GM18505 (cell line): ENCODE measurements at regions not wholly inside any gene's neighbourhood (a gene's known extent, or its start where the extent isn't known, plus 50 kb on each side); places are given as distances from the start of the nearest gene placed in this dataset.

Source experiments
- ATAC-seq: cut with Tn5 transposase; IDR thresholded peaks from one replicate; pipeline ENCODE4 v1.9.1; 2021; ENCODE audit not compliant: unreplicated experiment
- POLR2A ChIP-seq: IDR thresholded peaks from 4 replicates; pipeline ENCODE4 v1.6.1; 2011; ENCODE audit warnings: borderline replicate concordance; ENCODE audit not compliant: insufficient read depth, insufficient read length; ENCODE audit errors: extremely low read depth

DNA sequence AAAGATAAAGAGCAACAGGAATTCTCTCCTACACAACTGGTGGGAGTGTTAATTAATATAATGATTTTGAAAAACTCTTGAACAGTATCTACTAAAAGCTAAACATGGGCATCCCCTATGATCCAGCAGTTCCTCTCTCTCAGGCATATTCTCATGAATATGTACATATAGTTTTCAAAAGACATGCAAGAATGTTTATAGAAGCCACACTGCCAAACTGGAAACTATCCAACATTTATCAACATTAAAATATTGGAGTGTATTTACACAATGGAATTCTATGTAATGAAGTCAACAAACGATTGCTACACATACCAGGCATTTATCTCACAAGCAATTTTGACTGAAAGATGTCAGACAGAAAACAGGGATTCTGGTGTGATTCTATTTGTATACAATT, 404.5 kb upstream of the ANKRD30A start:
- ATAC-seq = no peak
- TF ChIP-seq POLR2A = no peak

DNA sequence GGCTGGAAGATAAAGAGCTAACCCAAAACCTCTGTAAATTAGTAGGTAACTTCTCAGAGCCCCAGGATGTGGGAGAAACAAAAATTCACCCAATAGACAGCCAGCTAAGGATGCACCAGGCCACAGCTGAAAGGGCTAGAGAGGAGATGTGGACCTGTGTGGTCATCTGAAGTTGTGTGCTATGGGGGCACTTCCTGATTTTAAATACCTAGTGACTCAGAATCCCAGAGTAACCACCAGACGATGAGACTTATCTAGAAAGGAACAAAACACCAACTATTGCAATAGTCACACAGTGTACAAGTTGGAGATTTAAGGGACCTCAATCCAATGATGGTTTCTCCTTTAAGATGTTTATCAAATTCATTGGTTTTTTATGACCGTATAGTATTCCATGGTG, 408.3 kb upstream of the ANKRD30A start:
- no peak for ATAC-seq
- TF ChIP-seq POLR2A = no peak

DNA sequence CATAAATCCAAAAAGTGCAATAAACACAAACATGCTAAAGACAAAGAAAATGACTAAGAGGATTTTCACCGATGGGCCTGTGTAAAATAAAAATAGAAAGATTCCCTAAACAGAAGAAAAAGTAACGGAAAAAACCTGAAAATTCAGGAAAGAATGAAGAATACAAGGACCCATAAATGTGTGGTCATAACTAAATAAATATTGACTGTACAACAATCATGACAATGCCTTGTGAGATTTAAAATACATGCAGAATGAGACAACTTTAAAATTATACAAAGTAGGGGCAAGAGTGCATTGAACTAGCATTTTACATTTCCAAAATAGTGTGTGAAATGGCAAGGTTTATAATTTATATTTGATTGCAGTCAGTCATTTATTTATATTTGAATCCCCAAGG, 409.1 kb upstream of the ANKRD30A start:
- ATAC-seq = no peak
- TF ChIP-seq POLR2A = no peak

DNA sequence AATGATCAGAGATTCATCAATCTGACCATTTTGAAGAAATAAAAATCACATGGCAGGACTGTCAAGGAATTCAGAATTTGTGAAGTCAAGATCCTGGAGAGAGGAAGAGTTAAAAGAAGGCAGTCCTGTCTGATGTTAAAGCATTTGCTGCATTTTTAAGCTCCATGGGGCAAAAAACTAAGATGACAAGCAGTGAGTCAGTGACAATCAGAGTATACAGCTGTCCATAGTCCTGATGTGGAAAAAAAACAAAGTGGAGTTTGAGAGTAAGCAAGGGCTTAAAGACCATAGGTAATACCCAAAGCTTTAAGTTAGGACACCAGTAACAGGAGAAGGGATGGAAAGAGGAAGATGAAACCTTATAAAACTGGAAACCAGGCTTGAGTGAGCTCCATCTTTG, 412.7 kb upstream of the ANKRD30A start:
- ATAC-seq = no peak
- TF ChIP-seq POLR2A = no peak

DNA sequence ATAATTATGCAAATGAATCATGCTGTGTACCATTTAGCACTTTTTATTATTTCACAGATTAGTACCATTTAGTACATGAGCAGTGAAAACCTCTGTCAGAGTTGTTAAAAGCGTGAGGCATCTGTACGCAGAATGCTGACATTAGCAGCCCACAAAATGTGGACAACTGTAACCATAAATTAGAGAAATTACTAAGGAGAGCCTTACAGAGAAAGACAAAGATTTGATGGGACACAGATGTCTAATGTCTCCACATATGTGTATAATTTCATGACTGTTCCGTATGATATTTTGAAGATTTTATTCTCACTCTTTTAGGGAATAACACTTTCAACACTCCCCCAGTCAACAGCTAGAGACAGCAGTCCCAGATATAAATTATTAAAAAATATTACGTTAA, 414.0 kb upstream of the ANKRD30A start:
- ATAC-seq = no peak
- no peak for TF ChIP-seq POLR2A

DNA sequence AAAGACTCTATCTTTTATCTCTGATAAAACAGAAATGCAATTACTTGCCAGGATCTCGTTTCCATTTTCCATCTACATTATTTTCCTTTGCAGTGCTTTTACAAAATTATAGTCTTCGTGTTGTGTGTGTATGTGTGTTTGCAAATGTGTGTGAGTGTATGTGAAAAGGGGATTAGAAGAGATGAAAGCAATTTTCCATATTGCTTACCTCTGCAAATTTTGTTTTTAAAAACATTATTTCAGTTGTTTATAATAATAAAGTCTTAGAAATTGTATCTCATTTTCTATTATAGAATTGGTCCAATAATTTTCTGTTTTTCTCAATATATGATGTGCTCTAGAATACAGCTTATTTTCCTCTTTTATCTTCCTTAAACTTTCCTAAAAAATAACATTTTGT, 421.3 kb upstream of the ANKRD30A start:
- TF ChIP-seq POLR2A = no peak
- no peak for ATAC-seq

DNA sequence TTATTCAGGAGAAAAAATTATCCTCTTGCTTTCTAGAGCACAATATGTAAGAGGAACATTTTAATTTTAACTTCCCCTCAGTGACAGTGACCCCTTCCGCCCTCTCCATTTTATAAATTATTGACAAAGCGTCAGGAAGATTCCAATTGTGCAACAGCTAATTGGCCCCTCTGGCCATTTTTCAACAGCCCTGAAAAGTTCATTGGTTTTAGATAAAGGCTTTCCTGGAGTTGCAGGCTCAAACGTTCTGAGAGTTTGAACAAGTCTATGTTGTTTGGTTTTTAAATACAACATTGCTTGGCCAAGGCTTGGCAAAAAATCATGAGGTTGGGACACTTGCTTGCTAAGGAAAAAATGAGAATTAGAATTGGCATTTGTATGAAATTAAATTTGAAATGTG, 422.2 kb upstream of the ANKRD30A start:
- TF ChIP-seq POLR2A = no peak
- ATAC-seq = no peak

DNA sequence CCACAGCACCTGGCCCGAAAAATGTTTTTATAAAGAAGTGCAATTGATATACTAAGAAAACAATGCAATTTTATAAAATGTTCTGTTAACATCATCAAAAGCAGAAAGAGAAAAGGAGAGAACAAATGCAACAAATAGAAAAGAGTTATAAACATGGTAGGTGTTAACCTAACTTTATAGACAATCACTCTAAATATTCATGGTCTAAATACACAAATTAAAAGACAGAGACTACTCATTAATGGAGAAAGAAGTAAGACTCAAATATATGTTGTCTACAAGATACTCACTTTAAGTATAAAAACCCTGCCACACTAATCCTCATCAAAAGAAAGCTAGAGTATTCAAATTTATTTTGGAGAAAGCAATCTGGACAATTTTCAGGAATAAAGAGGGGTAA, 425.3 kb upstream of the ANKRD30A start:
- TF ChIP-seq POLR2A = no peak
- ATAC-seq = no peak

DNA sequence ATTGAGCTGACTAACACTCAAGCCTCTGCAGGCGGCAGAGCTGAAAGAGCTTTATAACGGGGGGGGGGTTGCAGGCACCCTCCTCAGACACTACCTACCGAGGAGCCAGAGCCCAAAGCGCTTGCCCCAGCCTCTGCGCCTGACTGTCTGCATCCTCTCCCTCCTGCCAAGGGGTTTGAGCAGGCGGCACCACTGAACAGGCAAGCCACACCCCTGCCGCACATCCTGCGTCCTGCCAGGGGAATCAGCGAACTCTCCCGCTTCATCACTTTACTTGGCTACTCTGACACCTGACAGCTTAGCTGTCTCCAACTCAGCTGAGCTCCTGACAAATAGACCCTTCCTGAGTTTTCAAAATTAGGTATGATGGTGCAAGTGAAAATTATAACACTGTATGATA, 432.6 kb upstream of the ANKRD30A start:
- TF ChIP-seq POLR2A = no peak
- no peak for ATAC-seq

DNA sequence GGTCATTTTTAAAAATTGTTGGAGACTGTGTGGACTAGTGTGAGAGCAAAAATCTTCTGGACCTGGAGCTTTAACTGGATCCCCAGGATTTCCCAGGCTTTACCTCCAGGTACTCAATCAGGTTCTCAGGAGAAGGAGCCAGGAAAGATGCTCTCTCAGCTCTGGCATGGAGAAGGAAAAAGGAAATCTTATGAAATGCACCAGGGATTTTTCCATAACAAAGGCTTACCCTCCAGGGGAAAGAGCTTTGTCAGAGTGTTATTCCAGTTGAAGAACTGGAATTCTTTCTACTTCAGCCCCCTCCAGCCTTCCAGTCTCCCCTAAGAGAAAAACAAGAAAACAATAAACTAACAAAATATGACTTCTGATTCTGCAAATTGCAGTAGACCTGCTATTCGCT, 436.7 kb upstream of the ANKRD30A start:
- no peak for ATAC-seq
- no peak for TF ChIP-seq POLR2A

DNA sequence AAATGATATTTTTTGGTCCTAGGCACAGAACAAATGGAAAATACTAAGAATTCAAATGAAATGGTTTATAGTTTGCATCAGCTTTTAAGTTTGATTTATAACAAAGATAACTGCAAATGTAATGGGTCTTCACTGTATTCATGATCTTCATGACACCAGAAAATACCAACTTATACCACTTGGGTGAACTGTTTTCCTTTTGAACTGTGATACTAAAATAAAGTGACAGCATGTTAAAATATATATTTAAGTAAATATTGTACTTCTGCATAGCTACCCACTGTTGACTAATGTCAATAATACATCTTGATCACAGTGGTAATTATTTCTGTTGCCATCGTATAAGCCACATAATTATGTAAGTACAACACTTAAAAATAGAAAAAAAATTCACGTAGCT, 442.0 kb upstream of the ANKRD30A start:
- TF ChIP-seq POLR2A = no peak
- ATAC-seq = no peak

DNA sequence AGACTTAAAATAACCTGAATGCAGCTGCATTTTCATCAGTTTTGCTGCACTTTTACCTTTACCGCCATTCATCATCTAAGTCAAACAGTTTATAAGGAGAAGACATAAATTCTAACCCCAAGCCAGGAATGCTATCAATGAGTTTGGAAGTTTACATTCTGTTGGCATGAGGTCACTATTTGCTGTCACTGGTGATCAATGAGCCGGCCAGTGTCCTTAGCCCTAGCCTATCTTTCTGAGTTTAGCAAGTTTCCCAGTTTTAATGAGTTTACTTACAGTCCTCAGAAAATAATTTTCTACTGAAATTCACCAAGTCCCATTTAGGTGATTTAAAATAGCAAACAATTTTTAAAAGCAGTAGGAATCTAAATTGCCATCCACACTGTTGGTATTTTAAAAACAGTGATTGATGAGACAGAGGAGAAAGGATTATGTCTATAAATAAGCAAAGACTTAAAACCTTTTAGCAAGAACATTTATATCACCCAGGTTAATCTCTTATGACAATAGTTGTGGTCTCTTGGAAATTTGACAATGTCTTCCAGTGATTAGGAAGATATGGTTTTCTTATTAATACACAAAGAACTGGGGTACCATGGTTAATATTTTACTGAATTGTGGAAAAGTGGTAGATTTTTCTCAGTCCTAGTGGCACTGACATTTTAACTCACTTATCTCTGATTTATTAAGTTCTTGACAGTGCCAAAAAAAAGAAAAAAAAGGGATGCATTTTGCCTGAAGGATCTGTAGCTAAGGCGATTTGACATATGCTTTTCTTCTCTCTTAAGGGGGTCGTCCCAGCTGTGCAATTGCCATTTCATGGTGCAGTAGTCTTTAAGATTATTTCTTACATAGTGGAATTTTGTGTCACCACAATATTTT, 443.4 kb upstream of the ANKRD30A start:
- no peak for ATAC-seq
- TF ChIP-seq POLR2A = no peak

DNA sequence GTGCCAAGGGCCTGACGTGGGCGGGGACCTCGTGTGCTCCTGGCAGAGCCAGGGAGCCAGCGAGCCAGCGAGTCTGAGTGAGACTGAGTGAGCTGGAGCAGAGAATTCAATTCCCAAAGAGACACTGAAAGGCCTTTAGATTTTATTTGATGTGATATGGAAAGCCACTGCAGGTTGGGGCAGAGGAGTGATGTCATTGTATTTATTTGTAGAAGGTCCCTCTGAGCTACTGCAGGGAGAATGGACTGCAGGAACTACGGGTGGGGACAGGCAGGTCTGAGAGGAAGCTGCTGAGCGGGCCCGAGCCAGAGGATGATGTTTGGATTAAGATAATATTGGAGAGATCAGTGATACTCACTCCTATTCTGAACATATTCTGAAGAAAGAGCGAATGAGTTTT, 445.8 kb upstream of the ANKRD30A start:
- no peak for ATAC-seq
- TF ChIP-seq POLR2A = no peak

DNA sequence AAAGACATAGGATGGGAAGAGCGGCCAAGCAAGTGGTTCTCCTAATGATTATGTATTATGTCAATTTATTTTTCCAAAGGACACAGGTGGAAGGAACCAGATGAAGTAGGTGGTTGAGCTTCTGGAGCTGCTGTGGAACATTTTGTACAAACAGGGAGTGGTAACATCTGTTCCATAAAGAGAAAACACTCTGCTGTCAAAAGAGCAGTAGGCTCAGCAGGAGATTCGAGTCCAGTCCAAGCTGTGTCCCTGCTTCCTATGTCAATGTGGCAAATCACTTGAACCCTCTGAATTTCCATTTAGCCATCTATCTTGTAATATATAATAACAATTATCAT, 448.0 kb upstream of the ANKRD30A start:
- TF ChIP-seq POLR2A = no peak
- ATAC-seq = no peak
